Fibroblast of lung (primary cell): ENCODE measurements at regions not wholly inside any gene's neighbourhood (a gene's known extent, or its start where the extent isn't known, plus 50 kb on each side); places are given as distances from the start of the nearest gene placed in this dataset.
"Not testable (repeated sequence)": the region's sequence is repeated elsewhere in the genome, so short reads cannot be mapped to it uniquely, and the experiment has no call there.

Experiments
- EZH2 ChIP-seq: IDR thresholded peaks from 2 replicates; pipeline ENCODE4 v1.5.1; 2012; ENCODE audit warnings: low read length, control low read depth, mild to moderate bottlenecking; ENCODE audit errors: missing control alignments
- TF ChIP-seq, protein P1 (sequence below), 2 donors: IDR thresholded peaks in 1 of 2; conservative IDR thresholded peaks in 1 of 2; 1 replicate in 1 of 2; 2 replicates in 1 of 2; pipeline ENCODE4 v1.5.1; 2011 to 2012; ENCODE audit warnings: low read length in 2 of 2, control low read depth in 1 of 2, inconsistent platforms in 1 of 2, low read depth in 1 of 2, mild to moderate bottlenecking in 1 of 2

DNA sequence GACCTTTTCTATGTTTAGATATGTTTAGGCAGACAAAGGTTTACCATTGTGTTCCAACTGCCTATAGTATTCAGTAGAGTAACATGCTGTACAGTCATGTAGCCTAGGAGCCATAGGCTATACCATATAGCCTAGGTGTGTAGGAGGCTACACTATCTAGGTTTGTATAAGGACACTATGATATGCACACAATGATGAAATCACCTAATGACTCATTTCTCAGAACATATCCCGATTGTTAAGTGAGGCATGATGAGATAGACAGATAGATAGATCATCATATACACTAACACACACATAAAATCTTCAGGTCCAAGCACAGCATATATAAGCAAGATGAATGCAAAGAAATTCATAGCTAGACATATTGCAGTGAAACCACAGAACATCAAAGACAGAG lies 177.4 kb downstream of the NPIPA8 start:
- not testable (repeated sequence) for TF ChIP-seq EZH2
- TF ChIP-seq, protein P1, sequence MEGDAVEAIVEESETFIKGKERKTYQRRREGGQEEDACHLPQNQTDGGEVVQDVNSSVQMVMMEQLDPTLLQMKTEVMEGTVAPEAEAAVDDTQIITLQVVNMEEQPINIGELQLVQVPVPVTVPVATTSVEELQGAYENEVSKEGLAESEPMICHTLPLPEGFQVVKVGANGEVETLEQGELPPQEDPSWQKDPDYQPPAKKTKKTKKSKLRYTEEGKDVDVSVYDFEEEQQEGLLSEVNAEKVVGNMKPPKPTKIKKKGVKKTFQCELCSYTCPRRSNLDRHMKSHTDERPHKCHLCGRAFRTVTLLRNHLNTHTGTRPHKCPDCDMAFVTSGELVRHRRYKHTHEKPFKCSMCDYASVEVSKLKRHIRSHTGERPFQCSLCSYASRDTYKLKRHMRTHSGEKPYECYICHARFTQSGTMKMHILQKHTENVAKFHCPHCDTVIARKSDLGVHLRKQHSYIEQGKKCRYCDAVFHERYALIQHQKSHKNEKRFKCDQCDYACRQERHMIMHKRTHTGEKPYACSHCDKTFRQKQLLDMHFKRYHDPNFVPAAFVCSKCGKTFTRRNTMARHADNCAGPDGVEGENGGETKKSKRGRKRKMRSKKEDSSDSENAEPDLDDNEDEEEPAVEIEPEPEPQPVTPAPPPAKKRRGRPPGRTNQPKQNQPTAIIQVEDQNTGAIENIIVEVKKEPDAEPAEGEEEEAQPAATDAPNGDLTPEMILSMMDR (conservative IDR thresholded peaks at IDR 0.05 in 1 of 2, IDR thresholded peaks at IDR 0.05 in 1 of 2; ENCODE audit: low read depth in 1 of 2, low read length in 2 of 2) = not testable (repeated sequence)
